Lower leg skin (tissue), 4 donors: ENCODE measurements at regions not wholly inside any gene's neighbourhood (a gene's known extent, or its start where the extent isn't known, plus 50 kb on each side); places are given as distances from the start of the nearest gene placed in this dataset.
"Not testable (repeated sequence)": the region's sequence is repeated elsewhere in the genome, so short reads cannot be mapped to it uniquely, and the experiment has no call there.

Experiments
- DNase-seq, 2 donors: peaks; one replicate each; pipeline ENCODE4 v3.0.0-alpha.2; 2019; ENCODE audit warnings: low spot score in 2 of 2
- H3K4me3 ChIP-seq: fragments of 200-600 bp; sonication (generic); 2 replicates; pipeline ENCODE4 v1.5.1; 2017; ENCODE audit warnings: mild to moderate bottlenecking, low read depth; ENCODE audit not compliant: poor library complexity, severe bottlenecking
- CTCF ChIP-seq, 3 donors: fragments of 450-650 bp; IDR thresholded peaks; one replicate each; pipeline ENCODE4 v1.5.1; 2016; ENCODE audit warnings: antibody characterized with exemption in 3 of 3, mild to moderate bottlenecking in 3 of 3, moderate library complexity in 2 of 3
- POLR2A ChIP-seq, 2 donors: fragments of 450-650 bp; IDR thresholded peaks; one replicate each; pipeline ENCODE4 v1.6.1; 2016 to 2017; ENCODE audit warnings: antibody characterized with exemption in 2 of 2, mild to moderate bottlenecking in 1 of 2, moderate library complexity in 1 of 2
- WGBS, 2 donors: methylation state at CpG; one replicate each; pipeline ENCODE4 v1.1.5; 2018; 5-methylcytosine and 5-hydroxymethylcytosine counted together
- intact Hi-C: fragments of 100-400 bp; cut with DNase I; formaldehyde crosslinking; loops from one replicate; pipeline ENCODE4 v1.15.0; 2023; ENCODE audit warnings: low total_unique reads

GRCh38 chr3:178336336-178336735 is 199.9 kb upstream of the KCNMB2 start:
- no peak overlapping the region for H3K4me3 ChIP-seq
- 88 to 96% methylated on average over 1 of the region's 1 CpG for WGBS, 2 donors
- intact Hi-C loops, result no loop called here
- TF ChIP-seq POLR2A (IDR thresholded peaks at IDR 0.05) (no peak), CTCF (IDR thresholded peaks at IDR 0.05) (no peak)
- no peak for DNase-seq

GRCh38 chr3:178340506-178340905 is 195.7 kb upstream of the KCNMB2 start:
- 70 to 74% methylated on average over 2 of the region's 2 CpGs for WGBS, 2 donors
- TF ChIP-seq CTCF (IDR thresholded peaks at IDR 0.05) (no peak), POLR2A (IDR thresholded peaks at IDR 0.05) (no peak)
- H3K4me3 ChIP-seq, result no peak overlapping the region
- intact Hi-C loops, result no loop called here
- DNase-seq, result no peak

- 91 to 98% methylated on average over 7 of the region's 7 CpGs for WGBS, 2 donors
- no peak overlapping the region for H3K4me3 ChIP-seq
- no peak for DNase-seq
- intact Hi-C loops, result no loop called here
- TF ChIP-seq CTCF (IDR thresholded peaks at IDR 0.05) (no peak), POLR2A (IDR thresholded peaks at IDR 0.05) (no peak)
These were observed 194.6 kb upstream of the KCNMB2 start for GRCh38 chr3:178341636-178342035.

- WGBS, 2 donors, result 83 to 85% methylated on average over 2 of the region's 2 CpGs
- intact Hi-C loops, result no loop called here
- no peak for TF ChIP-seq POLR2A (IDR thresholded peaks at IDR 0.05)
- TF ChIP-seq CTCF (IDR thresholded peaks at IDR 0.05), result no peak
- H3K4me3 ChIP-seq, result no peak overlapping the region
- no peak for DNase-seq
These were observed 194.1 kb upstream of the KCNMB2 start for GRCh38 chr3:178342111-178342510.

GRCh38 chr3:178343433-178344038 is 192.7 kb upstream of the KCNMB2 start:
- TF ChIP-seq POLR2A (IDR thresholded peaks at IDR 0.05), result no peak
- no peak for TF ChIP-seq CTCF (IDR thresholded peaks at IDR 0.05)
- WGBS, 2 donors, result 62% methylated on average over 5 of the region's 5 CpGs
- intact Hi-C loops, result no loop called here
- no peak overlapping the region for H3K4me3 ChIP-seq
- no peak for DNase-seq

GRCh38 chr3:178345944-178346343 is 190.3 kb upstream of the KCNMB2 start:
- WGBS, 2 donors, result 96% methylated on average over 4 of the region's 4 CpGs
- TF ChIP-seq CTCF (IDR thresholded peaks at IDR 0.05), result no peak
- TF ChIP-seq POLR2A (IDR thresholded peaks at IDR 0.05), result no peak
- DNase-seq, result no peak
- intact Hi-C loops, result no loop called here
- H3K4me3 ChIP-seq, result no peak overlapping the region

- intact Hi-C loops, H3K4me3 ChIP-seq, DNase-seq: not testable (repeated sequence)
- 94 to 98% methylated on average over 11 of the region's 11 CpGs for WGBS, 2 donors
These were observed 187.5 kb upstream of the KCNMB2 start for GRCh38 chr3:178348561-178349217.

GRCh38 chr3:178349218-178349596 is 187.0 kb upstream of the KCNMB2 start:
- DNase-seq, H3K4me3 ChIP-seq, intact Hi-C loops: not testable (repeated sequence)
- 97 to 99% methylated on average over 4 of the region's 4 CpGs for WGBS, 2 donors
